ENCODE measurements at regions not wholly inside any gene's neighbourhood (a gene's known extent, or its start where the extent isn't known, plus 50 kb on each side); places are given as distances from the start of the nearest gene placed in this dataset.
"Not testable (repeated sequence)": the region's sequence is repeated elsewhere in the genome, so short reads cannot be mapped to it uniquely, and the experiment has no call there.

DNA sequence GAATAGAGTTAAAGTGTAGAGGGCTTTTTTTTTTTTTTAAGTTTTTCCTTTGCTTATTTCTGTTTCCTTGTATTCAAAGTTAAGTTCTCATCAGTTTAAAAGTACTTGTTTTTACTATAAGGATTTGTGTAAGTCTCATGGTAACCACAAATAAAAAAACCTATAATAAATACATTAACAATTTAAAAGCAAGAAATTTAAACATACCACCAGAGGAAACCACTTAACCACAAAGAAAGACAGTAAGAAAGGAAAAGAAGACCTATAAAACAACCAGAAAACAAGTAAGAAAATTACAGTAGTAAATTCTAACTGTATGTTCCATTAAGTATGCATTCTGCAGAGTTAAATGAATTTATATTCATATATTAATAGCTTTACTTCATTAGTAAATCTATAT, 999.1 kb upstream of the ATXN8OS start:
- intact Hi-C loops (cut with micrococcal nuclease) = no loop called here

DNA sequence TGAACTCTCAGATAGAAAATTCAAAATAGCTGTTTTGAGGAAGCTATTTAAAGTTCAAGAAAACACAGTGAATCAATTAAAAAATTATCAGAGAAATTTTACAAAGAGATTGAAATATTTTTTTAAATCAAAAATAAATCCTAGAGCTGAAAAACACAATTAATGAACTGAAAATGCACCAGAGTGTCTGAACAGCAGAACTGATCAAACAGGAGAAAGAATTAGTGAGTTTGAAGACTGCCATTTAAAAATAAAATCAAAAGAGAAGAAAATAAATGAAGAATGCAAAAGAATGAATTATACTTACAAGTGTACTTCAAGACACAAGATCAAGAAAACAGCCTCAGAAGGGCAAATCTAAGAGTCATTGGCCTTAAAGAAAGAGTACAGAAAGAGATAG, 1000.2 kb upstream of the ATXN8OS start:
- intact Hi-C loops (cut with micrococcal nuclease) = no loop called here

DNA sequence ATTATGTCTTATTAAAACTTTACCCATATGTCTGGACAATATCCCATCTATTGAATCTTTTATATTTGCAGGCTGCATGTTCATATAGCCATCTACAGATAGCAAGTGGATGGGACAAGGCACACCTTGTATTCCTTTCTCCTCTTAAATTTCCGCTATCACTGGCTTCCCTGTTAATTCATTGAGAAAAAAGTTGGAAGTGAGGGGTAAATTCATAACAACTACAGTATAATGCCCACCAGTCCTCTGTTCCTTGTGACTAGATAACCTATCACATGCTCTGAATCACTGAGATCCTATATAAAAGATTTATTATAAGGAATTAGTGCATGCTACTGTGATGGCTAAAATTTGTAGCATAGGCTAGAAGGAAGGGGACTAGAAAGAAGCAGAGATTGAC, 1005.8 kb upstream of the ATXN8OS start:
- intact Hi-C loops (cut with micrococcal nuclease) = no loop called here

DNA sequence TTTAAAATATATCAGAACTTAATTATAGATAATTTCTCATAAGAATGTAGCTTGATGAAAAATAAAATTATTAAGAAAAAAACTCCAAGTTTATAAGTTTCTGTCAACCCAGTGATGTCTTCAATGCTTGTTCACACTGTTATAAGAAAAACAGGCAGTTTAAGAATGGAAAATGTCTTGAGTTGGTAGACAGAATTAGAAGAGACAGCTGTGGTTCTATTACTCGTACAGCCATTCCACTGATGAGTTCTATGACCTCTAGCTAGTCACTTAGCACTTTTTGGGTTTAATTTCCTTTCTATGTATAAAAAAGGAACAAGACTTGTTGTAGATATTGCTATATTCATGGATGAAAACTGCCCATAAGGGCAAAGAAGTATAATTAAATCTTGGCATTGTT, 1013.1 kb upstream of the ATXN8OS start:
- intact Hi-C loops (cut with micrococcal nuclease) = no loop called here

DNA sequence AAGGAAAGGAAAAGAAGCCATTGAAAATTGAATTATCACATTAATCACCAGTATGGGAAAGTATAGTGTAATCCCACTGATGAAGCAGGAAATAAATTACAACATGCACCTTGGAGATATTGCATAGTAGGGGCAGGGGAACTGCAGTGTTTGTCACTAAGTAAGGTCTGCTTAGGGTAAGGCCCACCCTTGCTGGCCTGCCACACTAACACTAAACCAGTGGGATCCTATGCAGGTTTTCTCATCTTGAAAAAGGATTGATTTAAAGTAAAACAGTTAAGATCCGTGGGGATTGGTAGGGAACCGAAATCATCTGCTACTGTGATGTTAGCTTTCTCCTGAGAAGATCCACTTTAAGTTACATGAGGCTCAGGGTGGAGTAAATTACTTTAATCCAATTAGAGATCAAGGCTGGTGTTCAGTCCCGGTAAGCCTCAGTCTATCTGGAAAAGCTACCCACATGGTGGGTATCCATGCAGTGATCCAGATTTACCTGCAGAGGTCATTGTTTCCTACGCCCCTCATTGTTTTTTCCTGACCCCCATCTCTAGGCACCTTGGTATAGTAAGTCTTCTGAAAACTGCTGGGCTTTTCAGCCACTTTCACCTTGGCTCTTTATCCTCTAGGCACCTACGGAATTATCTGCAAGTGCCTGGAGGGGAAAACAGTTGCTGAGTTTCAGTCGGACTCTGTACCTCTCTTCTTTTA, 1014.9 kb upstream of the ATXN8OS start:
- intact Hi-C loops (cut with micrococcal nuclease) = no loop called here

DNA sequence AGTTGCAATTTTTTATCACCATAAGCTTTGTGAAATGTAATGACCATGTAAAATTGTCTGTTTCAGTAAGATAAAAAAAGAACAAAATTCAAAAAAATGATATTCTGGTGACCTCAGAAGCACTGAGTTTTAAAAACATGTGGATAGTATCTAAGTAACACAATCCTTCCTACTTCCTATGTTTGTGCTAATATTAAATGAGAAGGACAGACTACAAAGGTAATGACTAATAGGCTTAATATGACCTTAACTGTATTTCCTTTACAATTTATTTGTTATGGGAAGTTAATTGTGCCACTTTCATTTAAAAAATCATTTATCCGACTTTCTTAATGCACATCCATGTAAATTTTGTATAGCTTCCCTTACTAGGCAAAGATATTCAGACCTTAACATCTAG, 1030.4 kb upstream of the ATXN8OS start:
- intact Hi-C loops (cut with micrococcal nuclease) = no loop called here

DNA sequence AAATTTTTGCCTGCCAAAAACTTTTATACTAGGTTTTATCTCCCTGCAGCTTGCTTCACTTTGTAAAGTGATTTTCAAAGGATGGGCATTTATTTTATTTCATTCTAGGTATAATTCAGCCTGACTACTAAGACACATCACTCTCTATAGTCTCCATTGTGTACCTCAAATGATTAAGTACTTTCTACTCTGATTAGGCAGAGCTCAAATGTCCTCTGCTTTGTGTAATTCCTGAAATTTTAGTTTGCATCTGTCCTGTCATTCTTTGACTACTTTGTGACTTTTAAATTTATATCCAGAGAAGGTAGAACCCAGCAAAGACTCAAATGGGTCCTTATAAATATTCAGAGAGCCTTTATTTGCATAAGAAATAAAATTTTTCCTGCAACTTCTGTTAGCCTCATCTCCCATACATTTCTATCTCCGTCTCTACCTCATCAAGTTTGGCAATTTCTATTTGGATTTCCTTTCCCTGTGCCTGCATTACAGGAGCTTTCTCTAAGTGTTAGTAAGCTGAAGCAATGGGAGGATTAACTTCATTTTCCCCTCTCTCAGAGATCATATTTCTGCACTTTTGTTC, 1038.0 kb upstream of the ATXN8OS start:
- intact Hi-C loops (cut with micrococcal nuclease) = no loop called here

DNA sequence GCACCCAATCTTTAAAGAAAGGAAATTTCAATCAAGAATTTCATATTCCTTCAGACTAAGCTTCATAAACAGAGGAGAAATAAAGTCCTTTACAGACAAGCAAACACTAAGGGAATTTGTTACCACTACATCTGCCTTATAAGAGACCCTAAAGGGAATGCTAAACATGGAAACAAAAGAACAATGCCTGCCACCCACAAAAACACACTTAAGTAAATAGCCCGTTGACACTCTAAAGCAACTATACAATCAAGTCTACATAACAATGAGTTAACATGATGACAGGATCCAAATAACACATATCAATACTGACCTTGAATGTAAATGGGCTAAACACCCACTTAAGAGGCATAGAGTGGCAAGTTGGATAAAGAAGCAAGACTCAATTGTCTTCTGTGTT, 1056.9 kb upstream of the ATXN8OS start:
- intact Hi-C loops (cut with micrococcal nuclease) = no loop called here

DNA sequence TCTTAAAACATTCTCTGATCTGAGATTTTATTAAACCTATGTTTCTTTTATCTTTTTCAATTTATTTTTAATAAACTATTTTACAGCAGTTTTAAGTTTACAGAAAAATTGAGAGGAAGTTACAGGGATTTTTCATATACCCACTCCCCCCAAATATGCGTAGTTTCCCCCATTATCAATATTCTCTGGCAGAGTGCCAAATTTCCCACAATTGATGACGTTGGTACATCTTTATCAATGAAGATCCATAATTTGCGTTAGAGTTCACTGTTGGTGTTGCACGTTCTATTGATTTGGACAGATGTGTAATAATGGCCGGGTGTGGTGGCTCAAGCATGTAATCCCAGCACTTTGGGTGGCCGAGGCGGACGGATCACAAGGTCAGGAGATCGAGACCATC, 1063.0 kb upstream of the ATXN8OS start:
- intact Hi-C loops (cut with micrococcal nuclease) = no loop called here

DNA sequence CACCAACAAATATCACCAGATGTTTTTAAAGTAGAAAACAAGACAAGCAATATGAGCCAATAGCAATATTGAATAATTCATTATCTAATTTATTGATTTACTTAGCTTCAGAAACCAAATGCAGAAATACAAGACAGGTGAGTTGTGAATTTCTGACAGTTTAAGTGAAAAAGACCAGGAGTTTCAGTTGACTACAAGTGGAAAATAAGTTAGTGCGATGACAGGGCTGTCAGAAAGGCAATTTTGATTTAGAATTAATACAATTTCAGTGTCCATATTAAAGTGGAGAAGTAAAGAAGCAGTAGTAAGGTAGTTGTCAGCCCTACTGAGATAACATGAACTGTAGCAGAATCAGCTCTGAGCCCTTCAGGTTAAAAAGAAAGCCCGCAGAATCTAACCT, 1066.7 kb upstream of the ATXN8OS start:
- intact Hi-C loops (cut with micrococcal nuclease) = no loop called here

DNA sequence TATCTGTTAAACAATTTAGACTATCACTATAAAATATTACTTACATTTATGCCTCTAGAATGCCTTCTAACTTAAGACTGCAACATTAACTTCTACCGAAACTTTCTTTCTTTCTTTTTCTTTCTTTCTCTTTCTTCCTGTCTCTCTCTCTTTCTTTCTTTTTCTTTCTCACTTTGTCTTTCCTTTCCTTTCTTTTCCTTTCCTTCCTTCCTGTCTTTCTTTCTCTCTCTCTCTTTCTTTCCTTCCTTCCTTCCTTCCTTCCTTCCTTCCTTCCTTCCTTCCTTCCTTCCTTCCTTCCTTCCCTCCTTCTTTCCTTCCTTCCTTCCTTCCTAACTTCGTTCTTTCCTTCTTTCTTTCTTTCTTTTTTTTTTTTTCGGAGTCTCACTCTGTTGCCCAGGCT, 1071.9 kb upstream of the ATXN8OS start:
- intact Hi-C loops (cut with micrococcal nuclease) = no loop called here

DNA sequence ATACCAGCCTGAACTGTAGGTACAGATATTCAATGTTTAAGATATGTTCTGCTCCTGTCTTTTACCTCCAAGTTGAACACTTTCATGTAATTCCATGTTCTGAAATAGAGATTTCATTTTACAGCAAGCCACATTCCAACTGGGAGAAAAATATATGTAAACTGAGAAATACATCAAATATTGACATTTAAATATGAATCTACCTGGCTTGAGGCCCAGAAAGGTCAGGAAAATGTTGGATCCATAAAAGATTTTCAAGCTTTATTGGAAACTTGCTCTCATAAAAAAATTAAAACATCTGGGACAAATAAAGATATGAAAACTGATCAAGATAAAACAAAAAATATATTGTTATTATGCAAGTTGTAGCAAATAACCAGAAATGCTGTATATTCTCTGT, 1078.7 kb upstream of the ATXN8OS start:
- intact Hi-C loops (cut with micrococcal nuclease) = no loop called here

DNA sequence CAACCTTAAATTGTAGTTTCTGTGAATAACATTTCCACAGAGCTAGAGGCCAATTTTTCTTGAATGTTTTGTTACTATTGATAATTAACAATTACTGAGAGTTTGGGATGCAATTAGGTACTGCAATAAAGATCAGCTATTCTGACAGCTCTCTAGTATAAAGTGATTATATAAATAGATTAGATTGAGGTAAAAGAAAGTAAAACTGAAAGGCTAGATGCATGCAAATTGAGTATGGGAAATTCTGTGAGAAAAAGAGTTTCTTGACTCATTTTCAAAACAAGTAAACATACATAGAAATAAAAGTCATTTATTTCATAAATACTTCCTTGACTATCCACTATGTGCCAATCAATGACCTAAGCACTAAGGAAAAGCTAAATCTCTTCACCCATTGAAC, 1087.5 kb upstream of the ATXN8OS start:
- intact Hi-C loops (cut with micrococcal nuclease) = no loop called here

DNA sequence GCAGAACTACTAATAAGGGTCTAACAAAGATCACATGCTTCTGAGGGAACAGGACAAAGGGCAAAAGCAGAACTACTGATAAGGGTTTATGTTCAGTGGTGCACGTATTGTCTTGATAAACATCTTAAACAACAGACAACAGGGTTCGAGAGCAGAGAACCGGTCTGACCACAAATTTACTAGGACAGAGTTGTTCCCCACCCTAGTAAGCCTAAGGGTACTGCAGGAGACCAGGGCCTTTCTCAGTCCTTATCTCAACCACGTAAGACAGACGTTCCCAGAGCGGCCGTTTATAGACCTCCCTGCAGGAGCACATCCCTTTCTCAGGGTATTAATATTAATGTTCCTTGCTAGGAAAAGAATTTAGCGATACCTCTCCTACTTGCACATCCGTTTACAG, 1089.5 kb upstream of the ATXN8OS start:
- intact Hi-C loops (cut with micrococcal nuclease) = not testable (repeated sequence)

DNA sequence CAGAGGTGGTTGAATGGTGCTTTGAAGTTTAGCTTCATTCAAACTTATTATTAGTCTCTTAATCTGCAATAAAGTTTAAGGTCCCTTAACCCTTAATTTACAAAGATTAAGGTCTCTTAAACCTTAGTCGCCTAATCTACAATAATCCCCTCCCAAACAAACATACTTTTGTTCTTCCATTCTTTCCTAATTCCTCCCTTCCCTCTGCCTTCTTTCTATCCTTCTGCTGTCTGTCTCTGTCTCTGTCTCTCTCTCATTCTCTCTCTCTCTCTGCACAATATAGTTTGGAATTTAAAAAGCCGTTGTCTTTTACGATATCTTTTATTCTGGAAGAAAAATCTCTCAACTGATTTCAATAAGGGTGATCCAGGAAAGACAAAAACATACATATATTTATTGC, 1096.8 kb upstream of the ATXN8OS start:
- intact Hi-C loops (cut with micrococcal nuclease) = no loop called here

DNA sequence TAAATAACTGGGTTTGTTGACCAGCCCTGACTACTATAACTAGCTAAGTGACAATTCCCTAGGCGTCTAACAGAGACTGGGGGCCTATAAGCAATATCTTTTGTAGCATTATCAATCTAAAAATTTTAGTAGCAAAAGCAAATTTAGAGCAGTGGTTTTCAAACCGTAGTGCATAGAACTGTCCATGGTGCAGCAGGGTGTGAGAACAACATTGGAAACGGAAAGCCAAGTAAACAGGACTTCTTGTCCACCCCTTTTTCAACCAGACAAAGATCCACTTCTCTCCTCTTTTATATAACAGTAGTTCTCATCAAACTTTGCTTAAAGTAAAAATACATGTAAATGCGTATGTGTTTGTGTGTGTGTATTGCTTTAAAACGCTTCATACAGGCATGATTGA, 1099.1 kb upstream of the ATXN8OS start:
- intact Hi-C loops (cut with micrococcal nuclease) = no loop called here

DNA sequence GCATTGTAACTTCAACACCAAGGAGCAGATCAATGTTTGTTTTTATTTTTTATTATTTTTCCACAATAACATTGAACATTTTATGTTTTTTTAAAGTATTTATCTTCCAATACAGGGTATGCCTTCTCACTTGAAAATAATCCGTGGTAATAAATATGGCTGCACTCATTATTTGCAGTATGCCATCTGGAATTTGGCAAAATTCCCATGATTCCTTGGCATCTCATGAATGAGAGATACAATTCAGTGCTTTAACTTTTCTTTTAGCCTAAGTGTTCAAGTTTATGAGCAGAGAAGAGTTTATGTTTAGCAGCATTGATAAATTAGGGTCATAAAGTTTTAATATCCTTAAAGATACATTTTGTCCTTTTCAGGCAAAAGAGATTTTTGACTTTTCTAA, 1109.6 kb upstream of the ATXN8OS start:
- intact Hi-C loops (cut with micrococcal nuclease) = no loop called here

DNA sequence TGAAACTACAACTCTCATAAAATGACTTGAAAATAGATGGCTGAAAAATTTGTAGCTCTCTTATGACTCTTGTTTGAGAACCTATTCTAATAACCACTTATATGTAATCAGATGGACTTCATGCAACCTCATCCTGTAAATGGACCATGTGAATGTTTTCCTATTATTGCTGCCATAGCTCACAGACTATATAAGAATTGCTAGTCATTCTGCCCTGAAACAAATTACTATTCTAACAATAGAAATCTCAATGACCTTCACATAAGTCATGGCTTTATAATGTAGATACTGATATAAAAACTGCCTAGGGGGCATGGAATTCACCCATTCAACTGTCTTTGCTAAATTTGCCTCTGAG, 1111.0 kb upstream of the ATXN8OS start:
- intact Hi-C loops (cut with micrococcal nuclease) = no loop called here

DNA sequence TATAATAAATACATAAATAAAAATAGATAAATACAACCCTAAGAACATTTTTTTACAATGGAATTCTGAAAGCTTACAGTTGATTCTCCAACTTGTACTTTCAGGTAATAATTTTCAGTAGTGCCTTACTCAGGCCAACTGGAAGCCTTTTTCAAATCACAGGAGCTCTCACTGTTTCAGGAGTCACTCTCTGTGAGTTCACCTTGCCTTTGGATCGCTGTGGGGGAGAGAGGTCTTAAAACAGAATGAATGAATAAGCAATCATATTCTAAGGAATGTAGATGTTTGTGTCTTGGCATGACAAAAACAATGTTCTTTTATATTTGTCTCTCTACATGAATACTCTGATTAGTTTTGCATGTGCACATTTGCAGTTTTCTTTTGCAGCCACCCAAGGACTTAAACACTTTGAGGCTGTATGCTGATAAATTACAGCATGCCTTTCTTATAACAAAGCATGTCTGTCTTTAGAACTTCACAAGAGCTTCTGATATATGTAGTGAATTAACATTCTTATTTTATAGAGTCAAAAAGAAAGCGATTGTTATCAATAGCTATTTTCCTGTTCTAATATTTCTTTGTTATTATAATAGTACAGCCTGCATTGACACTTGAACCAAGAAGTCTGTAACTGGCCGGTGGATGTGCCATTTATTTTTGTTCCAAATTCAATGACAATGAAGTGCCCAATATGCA, 1111.5 kb upstream of the ATXN8OS start:
- intact Hi-C loops (cut with micrococcal nuclease) = no loop called here

DNA sequence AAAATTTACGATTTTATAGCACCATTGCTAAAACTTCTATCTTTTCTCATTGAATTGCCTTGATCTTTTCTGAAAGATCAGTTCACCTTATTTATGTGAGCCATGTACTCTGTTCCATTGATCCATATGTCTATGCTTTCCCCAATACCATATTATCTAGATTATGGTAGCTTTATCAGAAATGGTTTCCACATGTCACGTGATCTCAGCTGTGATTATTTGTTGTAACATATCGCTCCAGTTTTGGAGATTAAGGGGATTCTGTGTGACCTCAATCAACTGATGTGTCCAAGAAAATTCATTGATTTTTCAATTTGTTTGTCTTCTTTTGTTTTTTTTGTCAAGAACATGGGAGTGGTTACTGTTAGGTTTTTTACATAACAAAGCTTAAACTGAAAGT, 1114.5 kb upstream of the ATXN8OS start:
- intact Hi-C loops (cut with micrococcal nuclease) = no loop called here

DNA sequence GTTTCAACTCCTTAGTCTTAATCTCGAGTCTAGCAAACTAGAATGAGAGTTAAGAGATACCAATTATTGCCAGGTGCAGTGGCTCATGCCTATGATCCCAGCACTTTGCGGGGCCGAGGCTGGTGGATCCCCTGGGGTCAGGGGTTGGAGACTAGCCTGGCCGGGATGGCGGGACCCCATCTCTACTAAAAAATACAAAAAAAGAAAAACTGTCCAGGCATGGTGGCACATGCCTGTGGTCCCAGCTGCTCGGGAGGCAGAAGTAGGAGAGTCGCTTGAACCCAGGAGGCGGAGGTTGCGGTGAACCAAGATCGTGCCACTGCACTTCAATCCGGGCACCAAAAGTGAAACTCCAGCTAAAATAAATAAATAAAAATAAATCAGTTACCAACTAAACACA, 1119.5 kb upstream of the ATXN8OS start:
- intact Hi-C loops (cut with micrococcal nuclease) = no loop called here

DNA sequence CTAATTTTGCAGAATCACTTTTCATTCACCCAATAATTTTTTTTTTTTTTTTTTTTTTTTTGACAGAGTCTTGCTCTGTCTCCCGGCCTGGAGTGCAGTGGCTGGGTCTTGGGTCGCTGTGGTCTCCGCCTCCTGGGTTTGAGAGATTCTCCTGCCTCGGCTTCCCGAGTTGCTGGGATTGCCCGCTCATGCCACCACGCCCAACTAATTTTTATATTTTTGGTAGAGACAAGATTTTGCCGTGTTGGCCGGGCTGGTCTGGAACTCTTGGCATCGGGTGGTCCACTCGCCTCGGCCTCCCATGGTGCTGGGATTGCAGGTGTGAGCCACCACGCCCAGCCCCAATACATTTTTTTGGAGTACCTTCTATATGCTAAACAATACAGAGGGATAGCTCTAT, 1120.0 kb upstream of the ATXN8OS start:
- intact Hi-C loops (cut with micrococcal nuclease) = no loop called here

DNA sequence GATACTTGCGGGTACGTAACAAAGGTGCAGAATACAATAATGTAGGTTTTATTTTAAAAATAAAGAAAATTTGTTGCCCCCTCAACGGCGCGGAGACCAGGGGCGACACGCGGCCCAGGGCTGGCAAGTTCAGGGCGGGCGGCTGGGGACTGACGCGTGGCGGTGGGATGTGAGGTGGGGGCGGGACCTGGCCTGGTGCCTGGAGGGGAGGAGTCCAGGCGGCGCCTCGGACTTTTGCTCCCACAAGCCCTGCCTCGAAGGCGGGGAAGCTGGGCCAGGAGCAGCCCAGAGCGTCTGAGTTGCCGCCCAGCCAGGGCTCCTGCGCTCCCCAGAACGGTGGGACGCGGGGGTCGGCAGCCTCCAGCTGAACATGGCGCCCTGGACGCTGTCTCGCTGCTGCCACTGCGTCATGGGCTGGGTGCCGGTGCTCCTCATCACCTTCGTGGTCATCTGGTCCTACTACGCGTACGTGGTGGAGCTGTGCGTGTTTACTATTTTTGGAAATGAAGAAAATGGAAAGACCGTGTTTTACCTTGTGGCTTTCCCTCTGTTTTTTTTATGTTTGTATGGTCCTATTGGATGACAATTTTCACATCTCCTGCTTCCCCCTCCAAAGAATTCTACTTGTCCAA, 1122.8 kb upstream of the ATXN8OS start:
- intact Hi-C loops (cut with micrococcal nuclease) = no loop called here
